ENCODE measurements at regions not wholly inside any gene's neighbourhood (a gene's known extent, or its start where the extent isn't known, plus 50 kb on each side); places are given as distances from the start of the nearest gene placed in this dataset.
"Not testable (repeated sequence)": the region's sequence is repeated elsewhere in the genome, so short reads cannot be mapped to it uniquely, and the experiment has no call there.

DNA sequence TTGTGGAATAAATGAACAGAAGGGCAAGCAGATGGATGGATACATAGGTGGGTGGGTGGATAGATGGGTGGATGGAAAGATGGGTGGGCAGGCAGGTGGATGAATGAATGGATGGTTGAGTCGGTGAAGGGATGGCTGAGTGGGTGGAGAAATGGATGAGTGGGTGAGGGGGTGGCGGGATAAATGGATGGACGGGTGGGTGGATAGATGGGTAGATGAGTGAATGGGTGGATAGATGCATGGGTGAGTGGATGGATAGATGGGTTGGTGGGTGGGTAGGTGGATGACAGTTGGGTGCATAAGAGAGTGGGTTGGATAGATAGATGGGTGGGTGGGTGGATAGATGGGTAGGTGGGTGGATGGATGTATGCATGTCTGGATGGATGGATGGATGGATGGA is 76.0 kb downstream of the ART5 start:
- H3K4me1 ChIP-seq (ENCODE audit: control insufficient read depth in 4 of 4, insufficient read depth in 4 of 4, low read length in 3 of 4); H3K27ac ChIP-seq (ENCODE audit: low read depth in 1 of 2, low read length in 2 of 2); H3K4me3 ChIP-seq (ENCODE audit: low read depth in 1 of 3, low read length in 3 of 3); H3K9me3 ChIP-seq (ENCODE audit: control insufficient read depth in 4 of 4, low read length in 3 of 4); DNase-seq (ENCODE audit: low spot score); H3K36me3 ChIP-seq (ENCODE audit: control insufficient read depth in 4 of 4, insufficient read depth in 3 of 4, low read depth in 1 of 4, low read length in 3 of 4); H3K27me3 ChIP-seq (ENCODE audit: control insufficient read depth in 4 of 4, insufficient read depth in 4 of 4, low read length in 3 of 4); H3K9ac ChIP-seq (ENCODE audit: low read depth in 1 of 2, low read length in 2 of 2): not testable (repeated sequence)
- 83% methylated on average over 3 of the region's 3 CpGs for WGBS

DNA sequence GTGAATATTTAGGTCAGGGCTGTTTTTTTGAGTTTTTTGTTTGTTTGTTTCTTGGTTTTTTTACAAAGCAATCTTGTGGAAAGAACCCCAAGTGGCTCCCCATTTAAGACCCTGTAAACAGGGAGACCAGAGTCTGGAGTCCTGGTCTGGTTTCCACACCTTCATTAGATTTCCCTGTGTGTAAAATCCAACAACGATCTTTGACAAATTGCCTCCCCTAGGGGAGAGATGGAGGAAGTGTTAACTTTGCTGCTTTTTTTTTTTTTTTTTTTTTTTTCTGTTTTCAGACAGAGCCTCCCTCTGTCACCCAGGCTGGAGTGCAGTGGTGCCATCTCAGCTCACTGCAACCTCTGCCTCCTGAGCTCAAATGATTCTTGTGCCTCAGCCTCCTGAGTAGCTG is 77.4 kb downstream of the ART5 start:
- 0% methylated on average over 1 of the region's 1 CpG for WGBS

DNA sequence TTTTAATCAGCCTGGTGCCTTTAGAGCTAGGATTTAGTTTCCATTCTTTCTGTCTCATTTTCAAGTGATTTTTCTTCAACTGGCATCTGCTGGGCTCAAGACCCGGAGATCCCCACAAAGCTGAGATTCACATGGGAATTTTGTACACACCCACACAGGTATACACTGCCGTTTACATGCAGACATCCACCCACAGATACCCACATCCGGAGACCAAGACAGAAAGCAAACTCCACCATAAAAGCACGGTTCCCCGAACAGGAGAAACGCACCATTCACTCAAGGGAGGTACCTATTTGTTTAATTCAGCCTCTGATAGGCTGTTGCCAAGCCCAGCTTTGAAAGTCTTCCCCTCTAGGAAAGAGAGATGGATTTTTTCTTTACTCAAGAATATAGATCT is 87.2 kb downstream of the ART5 start:
- DNase-seq (ENCODE audit: low spot score); H3K27ac ChIP-seq (ENCODE audit: low read depth in 1 of 2, low read length in 2 of 2); H3K4me1 ChIP-seq (ENCODE audit: control insufficient read depth in 4 of 4, insufficient read depth in 4 of 4, low read length in 3 of 4); H3K4me3 ChIP-seq (ENCODE audit: low read depth in 1 of 3, low read length in 3 of 3); H3K9me3 ChIP-seq (ENCODE audit: control insufficient read depth in 4 of 4, low read length in 3 of 4); H3K36me3 ChIP-seq (ENCODE audit: control insufficient read depth in 4 of 4, insufficient read depth in 3 of 4, low read depth in 1 of 4, low read length in 3 of 4); H3K27me3 ChIP-seq (ENCODE audit: control insufficient read depth in 4 of 4, insufficient read depth in 4 of 4, low read length in 3 of 4); H3K9ac ChIP-seq (ENCODE audit: low read depth in 1 of 2, low read length in 2 of 2): not testable (repeated sequence)
- WGBS: 54% methylated on average over 6 of the region's 6 CpGs

More for the DNA sequence above, 77.4 kb downstream of the ART5 start:
- DNase-seq (ENCODE audit: low spot score); H3K9me3 ChIP-seq (ENCODE audit: control insufficient read depth in 4 of 4, low read length in 3 of 4); H3K36me3 ChIP-seq (ENCODE audit: control insufficient read depth in 4 of 4, insufficient read depth in 3 of 4, low read depth in 1 of 4, low read length in 3 of 4); H3K27me3 ChIP-seq (ENCODE audit: control insufficient read depth in 4 of 4, insufficient read depth in 4 of 4, low read length in 3 of 4); H3K4me3 ChIP-seq (ENCODE audit: low read depth in 1 of 3, low read length in 3 of 3); H3K9ac ChIP-seq (ENCODE audit: low read depth in 1 of 2, low read length in 2 of 2); H3K27ac ChIP-seq (ENCODE audit: low read depth in 1 of 2, low read length in 2 of 2); H3K4me1 ChIP-seq (ENCODE audit: control insufficient read depth in 4 of 4, insufficient read depth in 4 of 4, low read length in 3 of 4): not testable (repeated sequence)

DNA sequence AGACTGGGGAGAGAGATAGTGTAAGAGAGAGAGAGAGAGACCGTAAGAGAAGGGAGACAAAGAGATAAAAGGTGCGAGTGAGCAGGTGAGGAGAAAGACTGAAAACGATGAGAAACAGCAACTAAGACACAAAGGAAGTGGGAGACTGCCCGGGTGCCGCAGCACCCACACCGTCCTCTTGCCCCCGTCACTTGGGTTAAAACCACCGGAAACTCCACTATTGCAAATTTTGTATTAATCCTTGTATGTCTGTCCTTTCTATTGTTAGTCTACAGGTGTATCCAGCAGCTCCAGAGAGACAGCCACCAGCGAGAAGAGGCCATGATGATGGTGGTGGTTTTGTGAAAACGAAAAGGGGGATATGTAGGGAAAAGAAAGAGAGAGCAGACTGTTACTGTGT is 96.8 kb downstream of the ART5 start:
- not testable (repeated sequence) for H3K9me3 ChIP-seq (ENCODE audit: control insufficient read depth in 4 of 4, low read length in 3 of 4); H3K27ac ChIP-seq (ENCODE audit: low read depth in 1 of 2, low read length in 2 of 2); H3K4me1 ChIP-seq (ENCODE audit: control insufficient read depth in 4 of 4, insufficient read depth in 4 of 4, low read length in 3 of 4); H3K9ac ChIP-seq (ENCODE audit: low read depth in 1 of 2, low read length in 2 of 2); H3K27me3 ChIP-seq (ENCODE audit: control insufficient read depth in 4 of 4, insufficient read depth in 4 of 4, low read length in 3 of 4); DNase-seq (ENCODE audit: low spot score); H3K4me3 ChIP-seq (ENCODE audit: low read depth in 1 of 3, low read length in 3 of 3); H3K36me3 ChIP-seq (ENCODE audit: control insufficient read depth in 4 of 4, insufficient read depth in 3 of 4, low read depth in 1 of 4, low read length in 3 of 4)
- 77% methylated on average over 10 of the region's 10 CpGs for WGBS

DNA sequence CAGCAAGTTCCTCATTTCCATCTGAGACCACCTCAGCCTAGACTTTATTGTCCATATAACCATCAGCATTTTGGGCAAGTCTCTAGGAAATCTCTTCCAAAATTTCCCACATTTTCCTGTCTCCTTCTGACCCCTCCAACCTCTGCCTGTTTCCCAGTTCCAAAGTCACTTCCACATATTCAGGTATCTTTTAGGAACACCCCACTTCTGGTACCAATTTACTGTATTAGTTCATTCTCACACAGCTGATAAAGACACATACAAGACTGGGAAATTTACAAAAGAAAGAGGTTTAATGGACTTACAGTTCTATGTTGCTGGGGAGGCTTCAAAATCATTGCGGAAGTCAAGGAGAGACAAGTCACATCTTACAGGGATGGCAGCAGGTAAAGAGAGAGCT is 103.6 kb downstream of the ART5 start:
- H3K4me1 ChIP-seq (ENCODE audit: control insufficient read depth in 4 of 4, insufficient read depth in 4 of 4, low read length in 3 of 4); H3K27me3 ChIP-seq (ENCODE audit: control insufficient read depth in 4 of 4, insufficient read depth in 4 of 4, low read length in 3 of 4); H3K36me3 ChIP-seq (ENCODE audit: control insufficient read depth in 4 of 4, insufficient read depth in 3 of 4, low read depth in 1 of 4, low read length in 3 of 4); H3K4me3 ChIP-seq (ENCODE audit: low read depth in 1 of 3, low read length in 3 of 3); H3K9me3 ChIP-seq (ENCODE audit: control insufficient read depth in 4 of 4, low read length in 3 of 4); DNase-seq (ENCODE audit: low spot score); H3K27ac ChIP-seq (ENCODE audit: low read depth in 1 of 2, low read length in 2 of 2); H3K9ac ChIP-seq (ENCODE audit: low read depth in 1 of 2, low read length in 2 of 2): not testable (repeated sequence)
- WGBS: 95% methylated on average over 1 of the region's 1 CpG

DNA sequence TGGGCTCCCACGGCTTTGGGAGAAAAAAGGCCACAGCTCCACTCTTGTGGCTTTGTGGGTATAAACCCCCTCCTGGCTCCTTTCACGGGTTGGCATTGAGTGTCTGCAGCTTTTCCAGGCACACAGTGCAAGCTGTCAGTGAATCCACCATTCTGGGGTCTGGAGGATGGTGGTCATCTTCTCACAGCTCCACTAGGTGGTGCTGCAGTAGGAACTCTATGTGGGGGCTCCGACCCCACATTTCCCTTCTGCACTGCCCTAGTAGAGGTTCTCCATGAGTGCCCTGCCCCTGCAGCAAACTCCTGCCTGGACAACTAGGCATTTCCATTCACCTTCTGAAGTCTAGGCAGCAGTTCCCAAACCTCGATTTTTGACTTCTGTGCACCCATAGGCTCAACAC is 104.5 kb downstream of the ART5 start:
- not testable (repeated sequence) for H3K4me1 ChIP-seq (ENCODE audit: control insufficient read depth in 4 of 4, insufficient read depth in 4 of 4, low read length in 3 of 4); H3K9ac ChIP-seq (ENCODE audit: low read depth in 1 of 2, low read length in 2 of 2); H3K4me3 ChIP-seq (ENCODE audit: low read depth in 1 of 3, low read length in 3 of 3); DNase-seq (ENCODE audit: low spot score); H3K27me3 ChIP-seq (ENCODE audit: control insufficient read depth in 4 of 4, insufficient read depth in 4 of 4, low read length in 3 of 4); H3K36me3 ChIP-seq (ENCODE audit: control insufficient read depth in 4 of 4, insufficient read depth in 3 of 4, low read depth in 1 of 4, low read length in 3 of 4); H3K9me3 ChIP-seq (ENCODE audit: control insufficient read depth in 4 of 4, low read length in 3 of 4); H3K27ac ChIP-seq (ENCODE audit: low read depth in 1 of 2, low read length in 2 of 2)
- WGBS: 71% methylated on average over 4 of the region's 4 CpGs

DNA sequence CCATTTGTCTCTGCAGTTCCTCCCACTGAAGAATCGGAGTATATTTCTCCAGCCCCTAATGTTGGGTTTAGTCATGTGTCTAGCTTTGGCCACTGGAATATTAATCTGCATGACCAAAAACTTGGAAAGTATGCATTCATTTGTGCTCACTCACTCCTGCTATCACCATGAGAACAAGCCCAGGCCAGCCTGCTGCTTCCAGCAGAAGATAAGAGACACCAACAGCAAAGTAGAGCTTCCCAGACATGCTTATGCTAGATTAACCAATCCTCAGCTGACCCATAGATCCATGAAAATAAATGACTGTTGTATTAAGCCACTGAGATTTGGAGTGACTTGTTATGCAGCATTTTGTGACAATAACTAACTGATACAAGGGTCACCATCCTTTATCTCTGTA is 108.8 kb downstream of the ART5 start:
- H3K27ac ChIP-seq (ENCODE audit: low read depth in 1 of 2, low read length in 2 of 2); H3K9ac ChIP-seq (ENCODE audit: low read depth in 1 of 2, low read length in 2 of 2); DNase-seq (ENCODE audit: low spot score); H3K4me3 ChIP-seq (ENCODE audit: low read depth in 1 of 3, low read length in 3 of 3); H3K9me3 ChIP-seq (ENCODE audit: control insufficient read depth in 4 of 4, low read length in 3 of 4); H3K36me3 ChIP-seq (ENCODE audit: control insufficient read depth in 4 of 4, insufficient read depth in 3 of 4, low read depth in 1 of 4, low read length in 3 of 4); H3K27me3 ChIP-seq (ENCODE audit: control insufficient read depth in 4 of 4, insufficient read depth in 4 of 4, low read length in 3 of 4); H3K4me1 ChIP-seq (ENCODE audit: control insufficient read depth in 4 of 4, insufficient read depth in 4 of 4, low read length in 3 of 4): not testable (repeated sequence)
- WGBS: 78% methylated on average over 1 of the region's 1 CpG

DNA sequence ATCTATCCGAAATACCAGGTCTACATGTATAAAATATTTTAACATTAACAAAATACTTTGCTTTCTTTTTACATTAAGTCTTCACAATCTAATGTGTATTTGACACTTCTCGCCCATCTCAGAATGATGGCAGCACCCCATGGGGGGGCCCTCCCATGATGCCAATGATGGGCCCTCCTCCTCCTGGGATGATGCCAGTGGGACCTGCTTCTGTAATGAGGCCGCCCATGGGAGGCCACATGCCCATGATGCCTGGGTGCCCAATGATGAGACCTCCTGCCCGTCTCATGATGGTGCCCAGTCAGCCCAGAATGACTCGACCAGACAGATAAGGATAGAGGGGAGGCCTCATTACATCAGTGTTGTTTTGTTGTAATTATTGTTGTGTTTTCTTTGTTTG is 110.5 kb downstream of the ART5 start:
- not testable (repeated sequence) for H3K4me3 ChIP-seq (ENCODE audit: low read depth in 1 of 3, low read length in 3 of 3); H3K36me3 ChIP-seq (ENCODE audit: control insufficient read depth in 4 of 4, insufficient read depth in 3 of 4, low read depth in 1 of 4, low read length in 3 of 4); H3K27me3 ChIP-seq (ENCODE audit: control insufficient read depth in 4 of 4, insufficient read depth in 4 of 4, low read length in 3 of 4); H3K27ac ChIP-seq (ENCODE audit: low read depth in 1 of 2, low read length in 2 of 2); H3K9ac ChIP-seq (ENCODE audit: low read depth in 1 of 2, low read length in 2 of 2); H3K9me3 ChIP-seq (ENCODE audit: control insufficient read depth in 4 of 4, low read length in 3 of 4); H3K4me1 ChIP-seq (ENCODE audit: control insufficient read depth in 4 of 4, insufficient read depth in 4 of 4, low read length in 3 of 4); DNase-seq (ENCODE audit: low spot score)
- WGBS: 86% methylated on average over 5 of the region's 5 CpGs

DNA sequence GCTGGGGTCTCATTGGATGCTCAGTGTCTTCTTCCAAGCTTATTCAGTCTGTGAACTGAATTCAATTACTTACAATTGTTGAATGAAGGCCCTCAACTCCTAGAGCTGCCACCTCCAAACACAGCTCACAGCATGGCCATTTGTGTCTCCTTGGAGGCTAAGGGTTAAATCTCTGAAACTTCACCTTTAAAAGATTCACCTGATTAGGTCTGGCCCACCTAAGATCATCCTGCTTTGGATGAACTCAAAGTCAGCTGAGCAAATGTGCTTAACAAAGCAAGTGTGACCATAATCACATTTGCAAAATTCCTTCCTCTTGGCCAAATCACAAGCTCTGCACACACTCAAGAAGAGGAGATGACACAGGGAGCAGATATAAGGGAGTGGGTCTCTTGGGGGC is 118.2 kb downstream of the ART5 start:
- H3K27me3 ChIP-seq (ENCODE audit: control insufficient read depth in 4 of 4, insufficient read depth in 4 of 4, low read length in 3 of 4); H3K36me3 ChIP-seq (ENCODE audit: control insufficient read depth in 4 of 4, insufficient read depth in 3 of 4, low read depth in 1 of 4, low read length in 3 of 4); H3K4me1 ChIP-seq (ENCODE audit: control insufficient read depth in 4 of 4, insufficient read depth in 4 of 4, low read length in 3 of 4); DNase-seq (ENCODE audit: low spot score); H3K4me3 ChIP-seq (ENCODE audit: low read depth in 1 of 3, low read length in 3 of 3); H3K9ac ChIP-seq (ENCODE audit: low read depth in 1 of 2, low read length in 2 of 2); H3K9me3 ChIP-seq (ENCODE audit: control insufficient read depth in 4 of 4, low read length in 3 of 4); H3K27ac ChIP-seq (ENCODE audit: low read depth in 1 of 2, low read length in 2 of 2): not testable (repeated sequence)

Data from liver (tissue), 6 donors.